Neural cell (in vitro differentiated cells): ENCODE measurements at regions not wholly inside any gene's neighbourhood (a gene's known extent, or its start where the extent isn't known, plus 50 kb on each side); places are given as distances from the start of the nearest gene placed in this dataset.

Experiments used
- H2AFZ ChIP-seq: fragments of 200-600, 300-800 bp; sonication (generic), shearing (Covaris generic); 2 replicates; pipeline ENCODE4 v1.6.0; 2014; ENCODE audit warnings: low read depth, mild to moderate bottlenecking, antibody characterized with exemption, low read length, moderate library complexity
- H3F3A ChIP-seq: fragments of 200-600 bp; shearing (Covaris generic); 2 replicates; pipeline ENCODE4 v1.6.1; 2016; ENCODE audit warnings: mild to moderate bottlenecking, moderate library complexity, mixed read lengths, antibody characterized with exemption, low read length; ENCODE audit not compliant: insufficient read depth, poor library complexity, severe bottlenecking
- H3K27ac ChIP-seq: fragments of 200-600, 300-800 bp; sonication (generic), shearing (Covaris generic); 2 replicates; pipeline ENCODE4 v1.5.1; 2014; ENCODE audit warnings: mild to moderate bottlenecking, low read length, moderate library complexity
- H3K27me3 ChIP-seq: fragments of 300-800, 200-600 bp; sonication (generic), shearing (Covaris generic); 2 replicates; pipeline ENCODE4 v1.6.0; 2014; ENCODE audit warnings: mild to moderate bottlenecking, low read depth, low read length, moderate library complexity; ENCODE audit not compliant: insufficient read depth
- H3K36me3 ChIP-seq: fragments of 300-800, 200-600 bp; sonication (generic), shearing (Covaris generic); 2 replicates; pipeline ENCODE4 v1.5.1; 2014; ENCODE audit warnings: mild to moderate bottlenecking, antibody characterized with exemption, low read length, moderate library complexity; ENCODE audit not compliant: insufficient read depth
- H3K4me2 ChIP-seq: fragments of 300-800, 200-600 bp; sonication (generic), shearing (Covaris generic); 2 replicates; pipeline ENCODE4 v1.6.0; 2014; ENCODE audit warnings: mild to moderate bottlenecking, low read length
- H3K4me3 ChIP-seq: fragments of 300-800, 200-600 bp; sonication (generic), shearing (Covaris generic); 2 replicates; pipeline ENCODE4 v1.5.1; 2014; ENCODE audit warnings: mild to moderate bottlenecking, low read length, moderate library complexity
- H3K79me2 ChIP-seq: fragments of 200-600 bp; shearing (Covaris generic); replicated peaks from 2 replicates; pipeline ENCODE4 v1.6.0; 2014; ENCODE audit warnings: mild to moderate bottlenecking, low read length, moderate library complexity; ENCODE audit not compliant: insufficient read depth
- H3K9ac ChIP-seq: fragments of 300-800, 200-600 bp; sonication (generic), shearing (Covaris generic); 2 replicates; pipeline ENCODE4 v1.6.1; 2016; ENCODE audit warnings: mild to moderate bottlenecking, low read length, mixed read lengths
- H3K9me2 ChIP-seq: fragments of 200-600 bp; shearing (Covaris generic); 2 replicates; pipeline ENCODE4 v1.6.1; 2016; ENCODE audit warnings: mild to moderate bottlenecking, low read length, mixed read lengths; ENCODE audit not compliant: insufficient read depth
- H3K9me3 ChIP-seq: fragments of 200-600, 300-800 bp; sonication (generic), shearing (Covaris generic); 2 replicates; pipeline ENCODE4 v1.6.1; 2016; ENCODE audit warnings: mild to moderate bottlenecking, mixed run types, low read length, moderate library complexity, mixed read lengths
- H4K20me1 ChIP-seq: fragments of 200-600 bp; shearing (Covaris generic); 2 replicates; pipeline ENCODE4 v1.6.1; 2016; ENCODE audit warnings: mild to moderate bottlenecking, mixed run types; ENCODE audit not compliant: insufficient read depth
- CTCF ChIP-seq: fragments of 450-650 bp; IDR thresholded peaks from 2 replicates; pipeline ENCODE4 v1.5.1; 2014; ENCODE audit warnings: antibody characterized with exemption, mild to moderate bottlenecking, moderate library complexity; ENCODE audit not compliant: poor library complexity, severe bottlenecking
- EZH2 ChIP-seq: fragments of 200-600, 300-800 bp; shearing (Covaris generic), sonication (generic); IDR thresholded peaks from 2 replicates; pipeline ENCODE4 v1.6.1; 2014; ENCODE audit warnings: antibody characterized with exemption, low read length, borderline replicate concordance, mild to moderate bottlenecking; ENCODE audit not compliant: insufficient read depth, poor library complexity, severe bottlenecking
- MXI1 ChIP-seq: fragments of 450-650 bp; conservative IDR thresholded peaks from 2 replicates; pipeline ENCODE4 v1.6.1; 2014; ENCODE audit warnings: antibody characterized with exemption, mild to moderate bottlenecking; ENCODE audit not compliant: poor library complexity, severe bottlenecking
- POLR2AphosphoS5 ChIP-seq: IDR thresholded peaks from 2 replicates; pipeline ENCODE4 v1.6.1; 2012
- REST ChIP-seq: IDR thresholded peaks from 2 replicates; pipeline ENCODE4 v1.6.1; 2012; ENCODE audit warnings: borderline replicate concordance
- SMC3 ChIP-seq: fragments of 450-650 bp; conservative IDR thresholded peaks from 2 replicates; pipeline ENCODE4 v1.6.1; 2014; ENCODE audit warnings: antibody characterized with exemption, mild to moderate bottlenecking, moderate library complexity; ENCODE audit not compliant: poor library complexity

DNA sequence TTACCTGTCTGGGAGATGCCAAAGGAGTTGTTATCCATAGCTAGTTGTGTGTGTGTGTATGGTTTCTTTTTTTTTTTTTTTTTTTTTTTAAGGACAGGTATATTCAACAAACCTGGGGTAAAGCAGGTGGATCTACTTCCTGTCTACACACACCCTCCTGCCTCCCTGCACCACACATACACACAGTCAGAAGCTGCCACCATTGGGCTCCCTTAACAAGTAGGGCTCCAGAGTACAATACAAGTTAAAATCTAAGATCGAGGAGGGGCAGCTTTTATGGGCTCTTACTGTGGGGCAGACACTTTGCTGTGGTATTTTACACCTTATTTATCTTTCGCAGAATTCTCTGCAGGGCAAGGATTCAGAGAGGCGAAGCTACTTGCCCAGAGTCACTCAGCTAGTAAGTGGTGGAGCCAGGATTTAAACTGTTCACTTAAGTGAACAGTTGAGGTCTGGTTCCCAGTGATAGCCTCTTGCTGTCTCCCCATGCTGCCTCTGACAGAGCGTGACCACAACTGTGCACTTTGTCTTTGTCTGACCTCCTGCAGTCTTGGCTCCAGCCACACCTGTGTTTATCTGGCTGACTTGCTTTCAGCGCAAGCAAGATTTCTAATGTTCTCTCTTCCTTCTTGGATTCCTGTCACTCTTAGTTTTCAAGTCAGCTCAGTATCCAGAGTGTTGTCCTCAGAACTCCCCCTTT, 135.0 kb downstream of the CSNK2A3 start:
- H3K9me3 ChIP-seq, result no peaks in the 10 kb centered on the region
- no peak overlapping the region for H3K4me3 ChIP-seq
- H3K9ac ChIP-seq, result no peak overlapping the region
- H2AFZ ChIP-seq, result no peak overlapping the region
- H3F3A ChIP-seq, result no peaks in the 10 kb centered on the region
- no peak overlapping the region for H3K4me2 ChIP-seq
- no peak overlapping the region for H3K27ac ChIP-seq
- H3K9me2 ChIP-seq, result no peaks in the 10 kb centered on the region
- no peak for TF ChIP-seq POLR2AphosphoS5
- no peak for TF ChIP-seq MXI1
- no peak for TF ChIP-seq CTCF
- no peaks in the 10 kb centered on the region for H4K20me1 ChIP-seq
- H3K27me3 ChIP-seq, result no peaks in the 10 kb centered on the region
- H3K36me3 ChIP-seq, result no peaks in the 10 kb centered on the region
- no peaks in the 10 kb centered on the region for H3K79me2 ChIP-seq

- TF ChIP-seq POLR2AphosphoS5 (no peak), CTCF (no peak), REST (no peak), MXI1 (no peak), SMC3 (no peak), EZH2 (no peak)
- Histone ChIP-seq H3K27me3 (no peaks in the 10 kb centered on the region), H3K9me3 (no peaks in the 10 kb centered on the region), H3K79me2 (no peaks in the 10 kb centered on the region), H3K27ac (no peak overlapping the region), H3K9me2 (no peaks in the 10 kb centered on the region), H3F3A (no peaks in the 10 kb centered on the region), H3K4me2 (no peak overlapping the region), H3K9ac (no peak overlapping the region), H3K4me3 (no peak overlapping the region), H2AFZ (no peak overlapping the region), H3K36me3 (no peaks in the 10 kb centered on the region), H4K20me1 (no peaks in the 10 kb centered on the region)
Observed at GRCh38 chr11:11217289-11217928, 135.6 kb downstream of the CSNK2A3 start.
